ENCODE measurements at regions not wholly inside any gene's neighbourhood (a gene's known extent, or its start where the extent isn't known, plus 50 kb on each side); places are given as distances from the start of the nearest gene placed in this dataset.

DNA sequence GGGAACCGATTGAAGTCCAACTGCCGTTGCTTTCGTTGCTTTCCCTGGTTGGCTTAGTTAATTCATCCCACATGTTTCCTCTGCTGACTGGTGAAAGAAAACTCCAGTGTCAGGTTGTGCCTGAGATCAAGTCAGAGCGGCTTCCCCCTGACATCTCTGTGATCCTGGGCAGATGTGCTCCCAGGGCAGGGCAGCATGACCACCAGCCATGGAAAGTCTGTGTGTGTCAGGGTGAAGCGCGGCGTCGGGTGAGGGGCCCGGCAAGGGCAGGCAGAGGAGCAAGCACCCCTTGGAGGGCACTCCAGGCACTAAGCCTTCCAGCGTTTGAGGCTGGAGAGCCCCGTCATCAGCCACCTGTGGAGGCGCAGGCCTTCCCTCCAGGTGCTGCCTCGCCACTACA, 54.5 kb upstream of the IGF1 start:
- Histone ChIP-seq H3K36me3 (ENCODE audit: control insufficient read depth, insufficient read depth, low read length) (no peaks in the 10 kb centered on the region), H3K4me3 (ENCODE audit: low read depth, low read length) (no peak overlapping the region), H3K9me3 (ENCODE audit: control insufficient read depth, insufficient read depth, low read length) (no peaks in the 10 kb centered on the region), H3K27ac (ENCODE audit: low read depth, low read length) (no peak overlapping the region), H3K4me1 (ENCODE audit: control insufficient read depth, insufficient read depth, low read length) (no peaks in the 10 kb centered on the region), H3K27me3 (ENCODE audit: control insufficient read depth, insufficient read depth, low read length) (no peaks in the 10 kb centered on the region)
- DNase-seq (ENCODE audit: low read depth in 4 of 6, low spot score in 6 of 6), result no peak
- WGBS (ENCODE audit: insufficient coverage), result 69% methylated on average over 12 of the region's 13 CpGs

DNA sequence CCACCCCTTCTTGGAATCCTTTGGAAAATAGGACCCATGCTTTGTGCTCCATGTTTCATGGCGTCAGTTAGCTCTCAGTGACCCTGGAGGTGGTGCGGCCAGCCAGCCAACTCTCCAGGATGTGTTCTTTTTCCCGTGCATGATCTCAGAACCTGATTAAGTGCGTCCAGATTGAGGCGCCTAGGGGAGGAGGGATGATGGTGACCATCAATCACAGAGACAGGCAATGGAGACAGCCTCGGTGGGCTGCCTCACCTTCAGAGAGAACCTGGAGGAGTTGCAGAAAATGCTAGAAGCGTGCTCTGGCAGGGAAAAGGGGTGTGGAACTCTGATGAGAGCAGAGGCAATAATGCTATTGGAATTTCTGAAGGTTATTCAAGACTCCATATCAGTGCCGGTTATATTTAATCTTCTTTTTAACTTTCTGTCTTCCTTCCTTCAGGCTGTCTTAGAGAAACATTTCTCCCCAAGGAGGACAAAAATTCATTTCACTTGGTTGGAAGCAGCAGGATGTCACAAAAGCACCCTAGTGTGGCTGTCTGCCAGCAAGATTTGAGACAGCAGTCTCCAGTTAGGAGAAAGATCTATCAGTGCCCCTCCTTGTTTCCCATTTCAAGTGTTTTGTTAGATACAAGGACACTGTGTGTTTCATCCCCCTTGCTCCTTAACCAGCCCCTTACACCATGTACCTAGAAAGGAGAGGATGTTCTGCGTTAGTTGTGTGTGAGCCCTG, 53.3 kb upstream of the IGF1 start:
- Histone ChIP-seq H3K9me3 (ENCODE audit: control insufficient read depth, insufficient read depth, low read length) (no peaks in the 10 kb centered on the region), H3K27me3 (ENCODE audit: control insufficient read depth, insufficient read depth, low read length) (no peaks in the 10 kb centered on the region), H3K4me1 (ENCODE audit: control insufficient read depth, insufficient read depth, low read length) (no peaks in the 10 kb centered on the region), H3K36me3 (ENCODE audit: control insufficient read depth, insufficient read depth, low read length) (no peaks in the 10 kb centered on the region), H3K27ac (ENCODE audit: low read depth, low read length) (no peak overlapping the region), H3K4me3 (ENCODE audit: low read depth, low read length) (no peak overlapping the region)
- 69% methylated on average over 7 of the region's 9 CpGs for WGBS (ENCODE audit: insufficient coverage)
- DNase-seq (ENCODE audit: low read depth in 4 of 6, low spot score in 6 of 6), result peak in 2 of 6 donors; percentile 6 to 39
